Umbilical cord (tissue), 1 donor: ENCODE measurements at regions not wholly inside any gene's neighbourhood (a gene's known extent, or its start where the extent isn't known, plus 50 kb on each side); places are given as distances from the start of the nearest gene placed in this dataset.

Experiments
- DNase-seq: peaks from one replicate; pipeline ENCODE4 v3.0.0-alpha.2; 2015; ENCODE audit warnings: low spot score

- peak; percentile 59 for DNase-seq
Observed at GRCh38 chr1:90402893-90403849, 313.9 kb downstream of the BARHL2 start.

- no peak for DNase-seq
Observed at GRCh38 chr1:90400131-90400530, 317.0 kb downstream of the BARHL2 start.

- DNase-seq: no peak
Observed at GRCh38 chr1:90396917-90397316, 320.2 kb downstream of the BARHL2 start.

GRCh38 chr1:90394247-90394646, 322.9 kb downstream of the BARHL2 start:
- DNase-seq: no peak

GRCh38 chr1:90393025-90393424, 324.1 kb downstream of the BARHL2 start:
- no peak for DNase-seq

- DNase-seq: no peak
Observed at GRCh38 chr1:90391126-90391525, 326.0 kb downstream of the BARHL2 start.

GRCh38 chr1:90387805-90388204, 329.3 kb downstream of the BARHL2 start:
- no peak for DNase-seq

- peak; percentile 37 for DNase-seq
Observed at GRCh38 chr1:90386899-90387720, 330.0 kb downstream of the BARHL2 start.

GRCh38 chr1:90384193-90384592, 332.9 kb downstream of the BARHL2 start:
- no peak for DNase-seq

GRCh38 chr1:90382161-90382560, 334.9 kb downstream of the BARHL2 start:
- DNase-seq: no peak

- DNase-seq: no peak
Observed at GRCh38 chr1:90381598-90381997, 335.5 kb downstream of the BARHL2 start.

GRCh38 chr1:90371448-90371813, 345.7 kb downstream of the BARHL2 start:
- DNase-seq: no peak

GRCh38 chr1:90370686-90371447, 346.2 kb downstream of the BARHL2 start:
- DNase-seq: no peak

GRCh38 chr1:90362163-90362562, 354.9 kb downstream of the BARHL2 start:
- DNase-seq: no peak

- no peak for DNase-seq
Observed at GRCh38 chr1:90361026-90361425, 356.1 kb downstream of the BARHL2 start.

- DNase-seq: no peak
Observed at GRCh38 chr1:90359994-90360393, 357.1 kb downstream of the BARHL2 start.

- DNase-seq: no peak
Observed at GRCh38 chr1:90358448-90358847, 358.7 kb downstream of the BARHL2 start.

GRCh38 chr1:90357995-90358394, 359.1 kb downstream of the BARHL2 start:
- DNase-seq: no peak

- DNase-seq: no peak
Observed at GRCh38 chr1:90356991-90357390, 360.1 kb downstream of the BARHL2 start.

- no peak for DNase-seq
Observed at GRCh38 chr1:90356101-90356500, 361.0 kb downstream of the BARHL2 start.

GRCh38 chr1:90354704-90355103, 359.8 kb downstream of the ZNF326 start:
- DNase-seq: no peak

- no peak for DNase-seq
Observed at GRCh38 chr1:90351019-90351418, 356.1 kb downstream of the ZNF326 start.
